NCI-H1930 (cell line): ENCODE measurements at regions not wholly inside any gene's neighbourhood (a gene's known extent, or its start where the extent isn't known, plus 50 kb on each side); places are given as distances from the start of the nearest gene placed in this dataset.

ENCODE experiments used
- DNase-seq, 2 experiments: peaks; one replicate each; lab custom pipeline; 2025; lab: John Stamatoyannopoulos, UW

- DNase-seq: no peak
Measured at GRCh38 chr14:101108579-101109346, 205.2 kb upstream of the RTL1 start.

- DNase-seq: no peak
Measured at GRCh38 chr14:101109347-101109638, 205.8 kb upstream of the RTL1 start.

GRCh38 chr14:101109981-101110728 is 206.6 kb upstream of the RTL1 start:
- no peak for DNase-seq

GRCh38 chr14:101110729-101111619 is 207.5 kb upstream of the RTL1 start:
- DNase-seq: no peak

GRCh38 chr14:101111620-101112290 is 208.2 kb upstream of the RTL1 start:
- DNase-seq: no peak

GRCh38 chr14:101112351-101113107 is 209.0 kb upstream of the RTL1 start:
- DNase-seq: no peak

- DNase-seq: no peak
Measured at GRCh38 chr14:101113108-101113612, 209.6 kb upstream of the RTL1 start.

GRCh38 chr14:101113835-101114725 is 210.6 kb upstream of the RTL1 start:
- no peak for DNase-seq

GRCh38 chr14:101114726-101115515 is 211.4 kb upstream of the RTL1 start:
- DNase-seq: no peak

GRCh38 chr14:101115652-101116051 is 212.1 kb upstream of the RTL1 start:
- DNase-seq: no peak

GRCh38 chr14:101116065-101116464 is 212.5 kb upstream of the RTL1 start:
- DNase-seq: no peak

GRCh38 chr14:101116486-101117130 is 213.1 kb upstream of the RTL1 start:
- DNase-seq: no peak

- DNase-seq: no peak
Measured at GRCh38 chr14:101117543-101117942, 214.0 kb upstream of the RTL1 start.

GRCh38 chr14:101118233-101118632 is 214.7 kb upstream of the RTL1 start:
- DNase-seq: no peak

GRCh38 chr14:101118746-101119591 is 215.4 kb upstream of the RTL1 start:
- no peak for DNase-seq

GRCh38 chr14:101119830-101120571 is 216.5 kb upstream of the RTL1 start:
- DNase-seq: no peak
